Tibial nerve (tissue), 4 donors: ENCODE measurements at regions not wholly inside any gene's neighbourhood (a gene's known extent, or its start where the extent isn't known, plus 50 kb on each side); places are given as distances from the start of the nearest gene placed in this dataset.

Source experiments
- DNase-seq, 2 donors: peaks; one replicate each; pipeline ENCODE4 v3.0.0-alpha.2; 2019; ENCODE audit warnings: low spot score in 2 of 2
- H3K27ac ChIP-seq, 4 donors: fragments of 200-600 bp; sonication (generic) in 3 of 4; one replicate each; pipeline ENCODE4 v1.5.1; 2017 to 2019; ENCODE audit warnings: mild to moderate bottlenecking in 1 of 4
- H3K27me3 ChIP-seq, 2 donors: fragments of 200-600 bp; sonication (generic) in 1 of 2; one replicate each; pipeline versions ENCODE4 v1.5.1 to v1.6.0; 2017 to 2019
- H3K36me3 ChIP-seq, 3 donors: fragments of 200-600 bp; sonication (generic); one replicate each; pipeline ENCODE4 v1.5.1; 2018 to 2019
- H3K4me1 ChIP-seq, 4 donors: fragments of 200-600 bp; sonication (generic) in 3 of 4; one replicate each; pipeline ENCODE4 v1.5.1; 2017 to 2019
- H3K4me3 ChIP-seq, 4 donors: fragments of 200-600 bp; sonication (generic) in 3 of 4; one replicate each; pipeline ENCODE4 v1.5.1; 2017 to 2019; ENCODE audit warnings: mild to moderate bottlenecking in 1 of 4, moderate library complexity in 1 of 4
- H3K9me3 ChIP-seq, 4 donors: fragments of 200-600 bp; sonication (generic) in 3 of 4; one replicate each; pipeline ENCODE4 v1.5.1; 2017 to 2019
- EP300 ChIP-seq, 2 donors: sonication (generic); formaldehyde crosslinking; IDR thresholded peaks; one replicate each; pipeline ENCODE4 v1.6.1; 2017; ENCODE audit warnings: antibody characterized with exemption in 2 of 2, mild to moderate bottlenecking in 1 of 2
- POLR2A ChIP-seq, 2 donors: fragments of 450-650 bp; IDR thresholded peaks; one replicate each; pipeline ENCODE4 v1.6.1; 2017; ENCODE audit warnings: antibody characterized with exemption in 2 of 2, mild to moderate bottlenecking in 2 of 2, moderate library complexity in 2 of 2
- WGBS, 2 donors: methylation state at CpG; one replicate each; pipeline ENCODE4 v1.1.5; 2018; 5-methylcytosine and 5-hydroxymethylcytosine counted together
- TF ChIP-seq, protein P1 (sequence below), 5 experiments: fragments of 200-600 bp in 3 of 5; fragments of 450-650 bp in 2 of 5; sonication (generic) in 3 of 5; IDR thresholded peaks; one replicate each; pipeline ENCODE4 v1.5.1; 2016 to 2019; ENCODE audit warnings: antibody characterized with exemption in 5 of 5, mild to moderate bottlenecking in 3 of 5, moderate library complexity in 2 of 5

GRCh38 chr3:109933576-109933975 is 596.2 kb upstream of the DPPA4 start:
- no peak for DNase-seq
- H3K9me3 ChIP-seq = no peaks in the 10 kb centered on the region
- H3K4me1 ChIP-seq = no peaks in the 10 kb centered on the region
- H3K36me3 ChIP-seq = no peaks in the 10 kb centered on the region
- no peaks in the 10 kb centered on the region for H3K27me3 ChIP-seq
- TF ChIP-seq POLR2A (IDR thresholded peaks at IDR 0.05) = no peak
- TF ChIP-seq, protein P1, sequence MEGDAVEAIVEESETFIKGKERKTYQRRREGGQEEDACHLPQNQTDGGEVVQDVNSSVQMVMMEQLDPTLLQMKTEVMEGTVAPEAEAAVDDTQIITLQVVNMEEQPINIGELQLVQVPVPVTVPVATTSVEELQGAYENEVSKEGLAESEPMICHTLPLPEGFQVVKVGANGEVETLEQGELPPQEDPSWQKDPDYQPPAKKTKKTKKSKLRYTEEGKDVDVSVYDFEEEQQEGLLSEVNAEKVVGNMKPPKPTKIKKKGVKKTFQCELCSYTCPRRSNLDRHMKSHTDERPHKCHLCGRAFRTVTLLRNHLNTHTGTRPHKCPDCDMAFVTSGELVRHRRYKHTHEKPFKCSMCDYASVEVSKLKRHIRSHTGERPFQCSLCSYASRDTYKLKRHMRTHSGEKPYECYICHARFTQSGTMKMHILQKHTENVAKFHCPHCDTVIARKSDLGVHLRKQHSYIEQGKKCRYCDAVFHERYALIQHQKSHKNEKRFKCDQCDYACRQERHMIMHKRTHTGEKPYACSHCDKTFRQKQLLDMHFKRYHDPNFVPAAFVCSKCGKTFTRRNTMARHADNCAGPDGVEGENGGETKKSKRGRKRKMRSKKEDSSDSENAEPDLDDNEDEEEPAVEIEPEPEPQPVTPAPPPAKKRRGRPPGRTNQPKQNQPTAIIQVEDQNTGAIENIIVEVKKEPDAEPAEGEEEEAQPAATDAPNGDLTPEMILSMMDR (IDR thresholded peaks at IDR 0.05) = no peak
- TF ChIP-seq EP300 (IDR thresholded peaks at IDR 0.05) = no peak
- H3K4me3 ChIP-seq = no peak overlapping the region
- H3K27ac ChIP-seq = no peak overlapping the region
- WGBS, 2 donors = 42 to 46% methylated on average over 1 of the region's 1 CpG

GRCh38 chr3:109939817-109940216 is 602.5 kb upstream of the DPPA4 start:
- Histone ChIP-seq H3K36me3 (no peaks in the 10 kb centered on the region), H3K9me3 (no peaks in the 10 kb centered on the region), H3K4me1 (no peaks in the 10 kb centered on the region), H3K27me3 (no peaks in the 10 kb centered on the region), H3K27ac (no peak overlapping the region), H3K4me3 (no peak overlapping the region)
- TF ChIP-seq, protein P1 (IDR thresholded peaks at IDR 0.05) = no peak
- no peak for TF ChIP-seq POLR2A (IDR thresholded peaks at IDR 0.05)
- no peak for TF ChIP-seq EP300 (IDR thresholded peaks at IDR 0.05)
- WGBS, 2 donors = 31 to 44% methylated on average over 1 of the region's 1 CpG
- no peak for DNase-seq

GRCh38 chr3:109943181-109943580 is 605.8 kb upstream of the DPPA4 start:
- Histone ChIP-seq H3K27me3 (no peaks in the 10 kb centered on the region), H3K27ac (no peak overlapping the region), H3K9me3 (no peaks in the 10 kb centered on the region), H3K36me3 (no peaks in the 10 kb centered on the region), H3K4me1 (no peaks in the 10 kb centered on the region), H3K4me3 (no peak overlapping the region)
- TF ChIP-seq, protein P1 (IDR thresholded peaks at IDR 0.05) = no peak
- TF ChIP-seq POLR2A (IDR thresholded peaks at IDR 0.05) (no peak), EP300 (IDR thresholded peaks at IDR 0.05) (no peak)
- no peak for DNase-seq
- WGBS, 2 donors = 75 to 81% methylated on average over 3 of the region's 3 CpGs

DNA sequence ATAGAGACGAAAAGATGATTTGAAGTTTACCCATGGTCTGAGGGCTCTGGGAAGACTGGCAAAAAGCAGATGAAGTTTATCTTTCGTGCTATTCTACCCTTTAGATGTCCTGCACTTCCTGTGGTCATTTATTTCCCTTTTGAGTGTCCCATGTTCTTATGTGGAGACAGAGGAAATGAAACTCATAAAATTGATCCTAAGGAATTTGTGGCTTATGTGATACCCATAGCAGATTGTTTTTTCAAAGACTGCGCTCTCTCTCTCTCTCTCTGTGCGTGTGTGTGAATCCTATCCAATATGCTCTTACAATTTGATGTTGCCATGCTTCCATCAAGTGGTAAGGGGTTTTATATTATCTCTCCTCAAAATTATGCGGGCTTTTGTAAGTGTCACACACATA is 607.5 kb upstream of the DPPA4 start:
- DNase-seq = no peak
- H3K4me1 ChIP-seq = no peaks in the 10 kb centered on the region
- TF ChIP-seq POLR2A (IDR thresholded peaks at IDR 0.05) (no peak), EP300 (IDR thresholded peaks at IDR 0.05) (no peak)
- TF ChIP-seq, protein P1 (IDR thresholded peaks at IDR 0.05) = no peak
- 53 to 62% methylated on average over 5 of the region's 5 CpGs for WGBS, 2 donors
- no peak overlapping the region for H3K4me3 ChIP-seq
- no peaks in the 10 kb centered on the region for H3K36me3 ChIP-seq
- no peak overlapping the region for H3K27ac ChIP-seq
- no peaks in the 10 kb centered on the region for H3K27me3 ChIP-seq
- no peaks in the 10 kb centered on the region for H3K9me3 ChIP-seq

- no peaks in the 10 kb centered on the region for H3K4me1 ChIP-seq
- H3K4me3 ChIP-seq = no peak overlapping the region
- TF ChIP-seq, protein P1 (IDR thresholded peaks at IDR 0.05) = no peak
- TF ChIP-seq EP300 (IDR thresholded peaks at IDR 0.05) = no peak
- no peak for TF ChIP-seq POLR2A (IDR thresholded peaks at IDR 0.05)
- H3K27me3 ChIP-seq = no peaks in the 10 kb centered on the region
- no peaks in the 10 kb centered on the region for H3K9me3 ChIP-seq
- DNase-seq = no peak
- 84 to 89% methylated on average over 2 of the region's 2 CpGs for WGBS, 2 donors
- no peaks in the 10 kb centered on the region for H3K36me3 ChIP-seq
- H3K27ac ChIP-seq = no peak overlapping the region
Measured at GRCh38 chr3:109952924-109953323, 615.6 kb upstream of the DPPA4 start.
